ENCODE measurements at regions not wholly inside any gene's neighbourhood (a gene's known extent, or its start where the extent isn't known, plus 50 kb on each side); places are given as distances from the start of the nearest gene placed in this dataset.

- no peak for TF ChIP-seq FOXP2 (optimal IDR thresholded peaks at IDR 0.05; ENCODE audit: borderline replicate concordance, extremely low read depth, extremely low read length, insufficient read depth)
- TF ChIP-seq POLR2AphosphoS5 (IDR thresholded peaks at IDR 0.05; ENCODE audit: low read depth, low read length): no peak
- TF ChIP-seq, protein P1, sequence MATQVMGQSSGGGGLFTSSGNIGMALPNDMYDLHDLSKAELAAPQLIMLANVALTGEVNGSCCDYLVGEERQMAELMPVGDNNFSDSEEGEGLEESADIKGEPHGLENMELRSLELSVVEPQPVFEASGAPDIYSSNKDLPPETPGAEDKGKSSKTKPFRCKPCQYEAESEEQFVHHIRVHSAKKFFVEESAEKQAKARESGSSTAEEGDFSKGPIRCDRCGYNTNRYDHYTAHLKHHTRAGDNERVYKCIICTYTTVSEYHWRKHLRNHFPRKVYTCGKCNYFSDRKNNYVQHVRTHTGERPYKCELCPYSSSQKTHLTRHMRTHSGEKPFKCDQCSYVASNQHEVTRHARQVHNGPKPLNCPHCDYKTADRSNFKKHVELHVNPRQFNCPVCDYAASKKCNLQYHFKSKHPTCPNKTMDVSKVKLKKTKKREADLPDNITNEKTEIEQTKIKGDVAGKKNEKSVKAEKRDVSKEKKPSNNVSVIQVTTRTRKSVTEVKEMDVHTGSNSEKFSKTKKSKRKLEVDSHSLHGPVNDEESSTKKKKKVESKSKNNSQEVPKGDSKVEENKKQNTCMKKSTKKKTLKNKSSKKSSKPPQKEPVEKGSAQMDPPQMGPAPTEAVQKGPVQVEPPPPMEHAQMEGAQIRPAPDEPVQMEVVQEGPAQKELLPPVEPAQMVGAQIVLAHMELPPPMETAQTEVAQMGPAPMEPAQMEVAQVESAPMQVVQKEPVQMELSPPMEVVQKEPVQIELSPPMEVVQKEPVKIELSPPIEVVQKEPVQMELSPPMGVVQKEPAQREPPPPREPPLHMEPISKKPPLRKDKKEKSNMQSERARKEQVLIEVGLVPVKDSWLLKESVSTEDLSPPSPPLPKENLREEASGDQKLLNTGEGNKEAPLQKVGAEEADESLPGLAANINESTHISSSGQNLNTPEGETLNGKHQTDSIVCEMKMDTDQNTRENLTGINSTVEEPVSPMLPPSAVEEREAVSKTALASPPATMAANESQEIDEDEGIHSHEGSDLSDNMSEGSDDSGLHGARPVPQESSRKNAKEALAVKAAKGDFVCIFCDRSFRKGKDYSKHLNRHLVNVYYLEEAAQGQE (IDR thresholded peaks at IDR 0.05; ENCODE audit: insufficient read depth in 1 of 2, low read depth in 2 of 2, low read length in 2 of 2): no peak
- TF ChIP-seq SIN3A (IDR thresholded peaks at IDR 0.05; ENCODE audit: borderline replicate concordance, insufficient read depth, low read length): no peak
- TF ChIP-seq TAF1 (IDR thresholded peaks at IDR 0.05; ENCODE audit: borderline replicate concordance, insufficient read depth, low read length): no peak
Observed at GRCh38 chr7:116111475-116111874, 80.9 kb upstream of the TFEC start.

DNA sequence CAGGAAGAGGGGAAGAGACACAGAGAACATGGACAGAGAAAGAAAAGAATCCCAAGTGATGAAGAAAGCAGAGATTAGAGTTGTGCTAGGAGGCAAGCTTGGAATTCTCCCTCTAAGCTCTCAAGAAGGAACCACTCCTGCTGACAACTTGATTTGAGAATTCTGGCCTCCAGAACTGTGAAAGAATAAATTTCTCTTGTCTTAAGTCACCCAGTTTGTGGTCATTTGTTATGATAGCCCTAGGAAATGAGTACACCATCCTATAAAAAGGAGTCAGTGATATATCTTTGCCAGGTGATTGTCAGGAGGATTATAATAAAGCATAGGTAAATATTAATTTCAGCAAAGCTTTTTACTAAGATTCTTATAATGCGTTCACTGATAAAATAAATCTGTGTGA, 82.7 kb upstream of the TFEC start:
- TF ChIP-seq SIN3A (IDR thresholded peaks at IDR 0.05; ENCODE audit: borderline replicate concordance, insufficient read depth, low read length): no peak
- TF ChIP-seq, protein P1 (IDR thresholded peaks at IDR 0.05; ENCODE audit: insufficient read depth in 1 of 2, low read depth in 2 of 2, low read length in 2 of 2): no peak
- TF ChIP-seq TAF1 (IDR thresholded peaks at IDR 0.05; ENCODE audit: borderline replicate concordance, insufficient read depth, low read length): no peak
- TF ChIP-seq POLR2AphosphoS5 (IDR thresholded peaks at IDR 0.05; ENCODE audit: low read depth, low read length): no peak
- TF ChIP-seq FOXP2 (optimal IDR thresholded peaks at IDR 0.05; ENCODE audit: borderline replicate concordance, extremely low read depth, extremely low read length, insufficient read depth): no peak

GRCh38 chr7:116120839-116121238, 89.5 kb upstream of the TES start:
- TF ChIP-seq, protein P1 (IDR thresholded peaks at IDR 0.05; ENCODE audit: insufficient read depth in 1 of 2, low read depth in 2 of 2, low read length in 2 of 2): no peak
- no peak for TF ChIP-seq POLR2AphosphoS5 (IDR thresholded peaks at IDR 0.05; ENCODE audit: low read depth, low read length)
- no peak for TF ChIP-seq FOXP2 (optimal IDR thresholded peaks at IDR 0.05; ENCODE audit: borderline replicate concordance, extremely low read depth, extremely low read length, insufficient read depth)
- TF ChIP-seq TAF1 (IDR thresholded peaks at IDR 0.05; ENCODE audit: borderline replicate concordance, insufficient read depth, low read length): no peak
- TF ChIP-seq SIN3A (IDR thresholded peaks at IDR 0.05; ENCODE audit: borderline replicate concordance, insufficient read depth, low read length): no peak

GRCh38 chr7:116122972-116123595, 87.3 kb upstream of the TES start:
- TF ChIP-seq, protein P1 (IDR thresholded peaks at IDR 0.05; ENCODE audit: insufficient read depth in 1 of 2, low read depth in 2 of 2, low read length in 2 of 2): no peak
- no peak for TF ChIP-seq SIN3A (IDR thresholded peaks at IDR 0.05; ENCODE audit: borderline replicate concordance, insufficient read depth, low read length)
- no peak for TF ChIP-seq FOXP2 (optimal IDR thresholded peaks at IDR 0.05; ENCODE audit: borderline replicate concordance, extremely low read depth, extremely low read length, insufficient read depth)
- no peak for TF ChIP-seq POLR2AphosphoS5 (IDR thresholded peaks at IDR 0.05; ENCODE audit: low read depth, low read length)
- no peak for TF ChIP-seq TAF1 (IDR thresholded peaks at IDR 0.05; ENCODE audit: borderline replicate concordance, insufficient read depth, low read length)
